B cell (primary cell): ENCODE measurements at regions not wholly inside any gene's neighbourhood (a gene's known extent, or its start where the extent isn't known, plus 50 kb on each side); places are given as distances from the start of the nearest gene placed in this dataset.

Source experiments
- ATAC-seq: fragments of 200-7000 bp; cut with Tn5 transposase; one replicate; pipeline ENCODE4 v1.10.0; 2021; ENCODE audit warnings: low read depth, mild to moderate bottlenecking, moderate number of reproducible peaks, moderate library complexity
- CTCF ChIA-PET: fragments of 350-600 bp; sonication (Branson Sonifier 250); formaldehyde crosslinking; loops from one replicate; lab custom pipeline; 2021; ENCODE audit warnings: antibody characterized with exemption, inconsistent platforms; lab: Charles Lee
- POLR2A ChIA-PET: fragments of 350-600 bp; sonication (Branson Sonifier 250); formaldehyde crosslinking; loops from one replicate; lab custom pipeline; 2021; ENCODE audit warnings: antibody characterized with exemption; lab: Charles Lee
- DNase-seq: peaks from one replicate; pipeline ENCODE4 v3.0.0; 2013
- H2AFZ ChIP-seq: 2 replicates; pipeline ENCODE4 v1.6.1; 2012; ENCODE audit warnings: mild to moderate bottlenecking, low read depth, low read length; ENCODE audit not compliant: insufficient read depth, poor library complexity, severe bottlenecking
- H3K27ac ChIP-seq, 2 donors: 1 replicate in 1 of 2; 2 replicates in 1 of 2; pipeline ENCODE4 v1.5.1; 2012 to 2013; ENCODE audit warnings: low read length in 2 of 2, mild to moderate bottlenecking in 2 of 2, moderate library complexity in 1 of 2
- H3K27me3 ChIP-seq, 4 experiments: fragments of 200-600 bp in 1 of 4; sonication (generic) in 1 of 4; replicated peaks in 1 of 4; 1 replicate in 2 of 4; 2 replicates in 2 of 4; pipeline versions ENCODE4 v1.6.1 to v1.7.0; 2013 to 2016; ENCODE audit warnings: low read length in 3 of 4, mild to moderate bottlenecking in 2 of 4, mixed read lengths in 1 of 4, moderate library complexity in 1 of 4; ENCODE audit not compliant: insufficient read depth in 4 of 4, control insufficient read depth in 3 of 4; ENCODE audit errors: control extremely low read depth in 1 of 4
- H3K36me3 ChIP-seq, 2 experiments: replicated peaks in 1 of 2; 1 replicate in 1 of 2; 2 replicates in 1 of 2; pipeline versions ENCODE4 v1.6.1 to v1.7.1; 2013; ENCODE audit warnings: low read length in 1 of 2; ENCODE audit not compliant: insufficient read depth in 2 of 2, control insufficient read depth in 1 of 2; ENCODE audit errors: control extremely low read depth in 1 of 2, extremely low read depth in 1 of 2
- H3K4me1 ChIP-seq, 2 donors: fragments of 200-600 bp in 1 of 2; sonication (generic) in 1 of 2; 1 replicate in 1 of 2; 2 replicates in 1 of 2; pipeline versions ENCODE4 v1.5.1 to v1.6.1; 2013 to 2017; ENCODE audit warnings: low read length in 2 of 2; ENCODE audit not compliant: control insufficient read depth in 2 of 2, insufficient read depth in 2 of 2
- H3K4me2 ChIP-seq: replicated peaks from 2 replicates; pipeline ENCODE3; 2012; ENCODE audit warnings: mild to moderate bottlenecking, low read depth, low read length; ENCODE audit not compliant: poor library complexity, severe bottlenecking
- H3K4me3 ChIP-seq, 5 experiments: fragments of 200-600 bp in 1 of 5; sonication (generic) in 1 of 5; 1 replicate in 3 of 5; 2 replicates in 2 of 5; pipeline versions ENCODE4 v1.5.1 to v1.7.0; 2011 to 2016; ENCODE audit warnings: low read length in 4 of 5, mild to moderate bottlenecking in 4 of 5, low read depth in 2 of 5, control low read depth in 1 of 5, moderate library complexity in 1 of 5; ENCODE audit not compliant: insufficient read depth in 1 of 5; ENCODE audit errors: control extremely low read depth in 1 of 5, extremely low read depth in 1 of 5
- H3K79me2 ChIP-seq: fragments of 200-600 bp; sonication (generic); one replicate; pipeline ENCODE4 v1.6.0; 2016; ENCODE audit warnings: low read length; ENCODE audit not compliant: control insufficient read depth, insufficient read depth
- H3K9ac ChIP-seq: fragments of 200-600 bp; sonication (generic); 2 replicates; pipeline ENCODE4 v1.6.1; 2017; ENCODE audit warnings: mild to moderate bottlenecking, low read length, moderate library complexity
- H3K9me3 ChIP-seq, 3 donors: one replicate each; pipeline versions ENCODE4 v1.6.1 to v1.7.1; 2013; ENCODE audit warnings: low read length in 2 of 3; ENCODE audit not compliant: control insufficient read depth in 2 of 3, insufficient read depth in 1 of 3; ENCODE audit errors: control extremely low read depth in 1 of 3
- H4K20me1 ChIP-seq: 2 replicates; pipeline ENCODE4 v1.6.0; 2012; ENCODE audit warnings: mild to moderate bottlenecking, low read length; ENCODE audit not compliant: insufficient read depth, control insufficient read depth, poor library complexity, severe bottlenecking
- H3K27ac Mint-ChIP-seq: one replicate; pipeline ENCODE4 v1.8.0; 2021; ENCODE audit warnings: mixed read lengths
- H3K27me3 Mint-ChIP-seq: one replicate; pipeline ENCODE4 v1.8.0; 2021; ENCODE audit warnings: mixed read lengths
- H3K4me1 Mint-ChIP-seq: one replicate; pipeline ENCODE4 v1.8.0; 2021; ENCODE audit warnings: mixed read lengths
- H3K4me3 Mint-ChIP-seq: one replicate; pipeline ENCODE4 v1.8.0; 2021; ENCODE audit warnings: mixed read lengths
- H3K9me3 Mint-ChIP-seq: one replicate; pipeline ENCODE4 v1.8.0; 2022; ENCODE audit warnings: mixed read lengths; ENCODE audit not compliant: insufficient read depth
- EZH2 ChIP-seq: IDR thresholded peaks from 2 replicates; pipeline ENCODE4 v1.6.1; 2012; ENCODE audit warnings: borderline replicate concordance, low read depth, mild to moderate bottlenecking, moderate library complexity, low read length; ENCODE audit not compliant: insufficient read depth, poor library complexity, severe bottlenecking
- WGBS: methylation state at CpG from one replicate; pipeline ENCODE4 v1.1.5; 2013; ENCODE audit warnings: missing lambda C conversion rate; ENCODE audit not compliant: insufficient coverage; 5-methylcytosine and 5-hydroxymethylcytosine counted together
- intact Hi-C: fragments of 100-400 bp; cut with micrococcal nuclease; formaldehyde crosslinking; loops from one replicate; pipeline ENCODE4 v1.10.0; 2022
- TF ChIP-seq, protein P1 (sequence below): fragments of 200-600 bp; IDR thresholded peaks from one replicate; pipeline ENCODE4 v1.8.0; 2022; ENCODE audit warnings: antibody characterized with exemption, mild to moderate bottlenecking

DNA sequence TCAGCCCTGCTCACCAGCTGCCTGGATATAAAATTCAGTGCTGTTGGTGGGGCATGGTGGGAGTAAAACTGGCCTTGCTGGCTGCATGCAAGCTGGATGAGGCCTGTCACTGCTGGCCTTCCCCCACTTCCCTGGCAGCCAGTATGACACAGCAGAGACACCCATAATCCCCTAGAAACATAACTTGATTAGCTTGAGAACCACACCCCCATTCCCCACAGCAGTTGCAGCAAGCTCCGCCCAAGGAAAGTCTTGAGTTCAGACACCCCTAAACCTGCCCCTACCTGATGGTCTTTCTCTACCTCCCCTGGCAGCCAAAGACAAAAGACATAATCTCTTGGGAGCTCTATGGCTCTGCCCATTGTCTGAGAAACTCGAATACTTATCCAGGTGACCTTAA lies 405.1 kb upstream of the NECTIN3 start:
- Histone ChIP-seq H3K36me3 (no peaks in the 10 kb centered on the region), H3K4me1 (no peaks in the 10 kb centered on the region), H3K27ac (no peak overlapping the region), H4K20me1 (no peaks in the 10 kb centered on the region), H3K27me3 (no peaks in the 10 kb centered on the region), H3K4me2 (no peak overlapping the region), H3K9ac (no peak overlapping the region), H3K79me2 (no peaks in the 10 kb centered on the region), H3K4me3 (no peak overlapping the region), H3K9me3 (peaks cover 0 to 23% (median 0%) of the 10 kb centered on the region in 3 donors), H2AFZ (no peak overlapping the region)
- CTCF ChIA-PET, result interaction anchor here (0.8 kb wide), 1 partner anchor 16 kb away, joined by 3 read pairs; no protein-coding TSS in a partner anchor
- H3K4me3 Mint-ChIP-seq, result no peak overlapping the region
- H3K27me3 Mint-ChIP-seq, result no peaks in the 10 kb centered on the region
- intact Hi-C loops, result no loop called here
- DNase-seq (no peak), ATAC-seq (no peak)
- H3K27ac Mint-ChIP-seq, result no peak overlapping the region
- POLR2A ChIA-PET, result no interaction called here
- TF ChIP-seq, protein P1, sequence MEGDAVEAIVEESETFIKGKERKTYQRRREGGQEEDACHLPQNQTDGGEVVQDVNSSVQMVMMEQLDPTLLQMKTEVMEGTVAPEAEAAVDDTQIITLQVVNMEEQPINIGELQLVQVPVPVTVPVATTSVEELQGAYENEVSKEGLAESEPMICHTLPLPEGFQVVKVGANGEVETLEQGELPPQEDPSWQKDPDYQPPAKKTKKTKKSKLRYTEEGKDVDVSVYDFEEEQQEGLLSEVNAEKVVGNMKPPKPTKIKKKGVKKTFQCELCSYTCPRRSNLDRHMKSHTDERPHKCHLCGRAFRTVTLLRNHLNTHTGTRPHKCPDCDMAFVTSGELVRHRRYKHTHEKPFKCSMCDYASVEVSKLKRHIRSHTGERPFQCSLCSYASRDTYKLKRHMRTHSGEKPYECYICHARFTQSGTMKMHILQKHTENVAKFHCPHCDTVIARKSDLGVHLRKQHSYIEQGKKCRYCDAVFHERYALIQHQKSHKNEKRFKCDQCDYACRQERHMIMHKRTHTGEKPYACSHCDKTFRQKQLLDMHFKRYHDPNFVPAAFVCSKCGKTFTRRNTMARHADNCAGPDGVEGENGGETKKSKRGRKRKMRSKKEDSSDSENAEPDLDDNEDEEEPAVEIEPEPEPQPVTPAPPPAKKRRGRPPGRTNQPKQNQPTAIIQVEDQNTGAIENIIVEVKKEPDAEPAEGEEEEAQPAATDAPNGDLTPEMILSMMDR, result no peak
- no peak for TF ChIP-seq EZH2
- no peaks in the 10 kb centered on the region for H3K4me1 Mint-ChIP-seq
- 82% methylated on average over 2 of the region's 2 CpGs for WGBS
- H3K9me3 Mint-ChIP-seq, result no peaks in the 10 kb centered on the region

DNA sequence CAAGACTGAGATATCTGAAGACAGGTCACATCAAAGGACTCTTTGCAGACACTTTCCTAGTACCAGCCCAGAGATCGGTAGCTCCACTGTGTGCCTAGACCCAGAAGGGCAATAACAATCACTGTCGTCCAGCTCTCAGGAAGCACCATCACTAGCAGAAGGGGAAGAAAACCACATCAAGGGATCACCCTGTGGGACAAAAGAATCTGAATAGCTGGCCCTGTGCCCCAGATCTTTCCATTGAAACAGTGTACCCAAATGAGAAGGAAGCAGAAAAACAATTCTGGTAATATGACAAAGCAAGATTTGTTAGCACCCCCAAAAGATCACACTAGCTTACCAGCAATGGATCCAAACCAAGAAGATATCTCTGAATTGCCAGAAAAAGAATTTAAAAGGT lies 404.4 kb upstream of the NECTIN3 start:
- peaks cover 0 to 28% (median 0%) of the 10 kb centered on the region in 3 donors for H3K9me3 ChIP-seq
- no peaks in the 10 kb centered on the region for H3K79me2 ChIP-seq
- intact Hi-C loops, result no loop called here
- no peaks in the 10 kb centered on the region for H3K36me3 ChIP-seq
- DNase-seq, result no peak
- no peak overlapping the region for H3K4me3 ChIP-seq
- no peak overlapping the region for H3K4me2 ChIP-seq
- TF ChIP-seq, protein P1, result no peak
- TF ChIP-seq EZH2, result no peak
- no peaks in the 10 kb centered on the region for H3K4me1 ChIP-seq
- POLR2A ChIA-PET, result no interaction called here
- H3K4me1 Mint-ChIP-seq, result no peaks in the 10 kb centered on the region
- no peak overlapping the region for H3K9ac ChIP-seq
- no peaks in the 10 kb centered on the region for H4K20me1 ChIP-seq
- H3K27me3 Mint-ChIP-seq, result no peaks in the 10 kb centered on the region
- H2AFZ ChIP-seq, result no peak overlapping the region
- H3K9me3 Mint-ChIP-seq, result no peaks in the 10 kb centered on the region
- H3K27ac ChIP-seq, result no peak overlapping the region
- H3K27me3 ChIP-seq, result no peaks in the 10 kb centered on the region
- H3K4me3 Mint-ChIP-seq, result no peak overlapping the region
- CTCF ChIA-PET, result interaction anchor here (0.8 kb wide), 1 partner anchor 17 kb away, joined by 3 read pairs; no protein-coding TSS in a partner anchor
- no peak overlapping the region for H3K27ac Mint-ChIP-seq
- 83% methylated on average over 2 of the region's 2 CpGs for WGBS
- no peak for ATAC-seq
